GM12872 (cell line): ENCODE measurements at regions not wholly inside any gene's neighbourhood (a gene's known extent, or its start where the extent isn't known, plus 50 kb on each side); places are given as distances from the start of the nearest gene placed in this dataset.

ENCODE experiments used
- CTCF ChIP-seq: IDR thresholded peaks from 3 replicates; pipeline ENCODE4 v1.5.1; 2011; ENCODE audit warnings: low read depth, mild to moderate bottlenecking, low read length, moderate library complexity; ENCODE audit not compliant: insufficient read depth

GRCh38 chr11:91350931-91351330 is 873.7 kb upstream of the FAT3 start:
- no peak for TF ChIP-seq CTCF

GRCh38 chr11:91326751-91327150 is 897.9 kb upstream of the FAT3 start:
- no peak for TF ChIP-seq CTCF

GRCh38 chr11:91326280-91326679 is 898.3 kb upstream of the FAT3 start:
- no peak for TF ChIP-seq CTCF

- TF ChIP-seq CTCF, result no peak
Observed at GRCh38 chr11:91314521-91314920, 910.1 kb upstream of the FAT3 start.

- no peak for TF ChIP-seq CTCF
Observed at GRCh38 chr11:91312541-91312940, 912.1 kb upstream of the FAT3 start.

GRCh38 chr11:91310085-91310484 is 914.5 kb upstream of the FAT3 start:
- TF ChIP-seq CTCF, result no peak

- TF ChIP-seq CTCF, result no peak
Observed at GRCh38 chr11:91308069-91308468, 916.5 kb upstream of the FAT3 start.

- no peak for TF ChIP-seq CTCF
Observed at GRCh38 chr11:91305402-91305801, 919.2 kb upstream of the FAT3 start.
